H1 (cell line): ENCODE measurements at regions not wholly inside any gene's neighbourhood (a gene's known extent, or its start where the extent isn't known, plus 50 kb on each side); places are given as distances from the start of the nearest gene placed in this dataset.

Experiments
- ASH2L ChIP-seq: fragments of 200-600, 300-600 bp; sonication (generic); IDR thresholded peaks from one replicate; pipeline ENCODE4 v1.7.1; 2017; ENCODE audit warnings: low read length
- ATF3 ChIP-seq: IDR thresholded peaks from 2 replicates; pipeline ENCODE4 v1.6.1; 2011; ENCODE audit warnings: low read depth, mild to moderate bottlenecking, low read length; ENCODE audit not compliant: insufficient read depth
- E2F6 ChIP-seq: IDR thresholded peaks from 2 replicates; pipeline ENCODE4 v1.6.1; 2012; ENCODE audit warnings: inconsistent platforms
- KDM5A ChIP-seq: fragments of 200-600 bp; IDR thresholded peaks from 2 replicates; pipeline ENCODE4 v1.7.1; 2012; ENCODE audit warnings: mild to moderate bottlenecking, low read length, inconsistent platforms, mixed read lengths
- MAX ChIP-seq: IDR thresholded peaks from 2 replicates; pipeline ENCODE4 v1.6.1; 2012; ENCODE audit warnings: inconsistent platforms
- POU5F1 ChIP-seq: IDR thresholded peaks from 2 replicates; pipeline ENCODE4 v1.6.1; 2011; ENCODE audit warnings: low read depth, mild to moderate bottlenecking, low read length, moderate library complexity

GRCh38 chr18:76223403-76223802 lies 271.6 kb downstream of the ZNF516 start (continued):
- no peak for TF ChIP-seq KDM5A
- TF ChIP-seq MAX, result no peak
- TF ChIP-seq E2F6, result no peak
- no peak for TF ChIP-seq ATF3
- no peak for TF ChIP-seq POU5F1
- no peak for TF ChIP-seq ASH2L
